ENCODE measurements at regions not wholly inside any gene's neighbourhood (a gene's known extent, or its start where the extent isn't known, plus 50 kb on each side); places are given as distances from the start of the nearest gene placed in this dataset.

GRCh38 chr20:50296450-50297375 lies 106.1 kb downstream of the CEBPB start:
- no peak overlapping the region for H3K27ac ChIP-seq (ENCODE audit: control insufficient read depth, insufficient read depth, low read length)
- no peak for TF ChIP-seq EZH2 (IDR thresholded peaks at IDR 0.05; ENCODE audit: low read length)
- H3K79me2 ChIP-seq (ENCODE audit: control insufficient read depth, insufficient read depth, low read length): no peaks in the 10 kb centered on the region
- H3K9me1 ChIP-seq (ENCODE audit: control insufficient read depth, extremely low read depth, insufficient read depth, low read length): no peaks in the 10 kb centered on the region
- peaks cover 23% of the 10 kb centered on the region for H3K4me1 ChIP-seq (ENCODE audit: control insufficient read depth, extremely low read depth, insufficient read depth, low read length)
- H3K9me3 ChIP-seq (ENCODE audit: control insufficient read depth, low read depth, low read length): no peaks in the 10 kb centered on the region
- H3K4me2 ChIP-seq (ENCODE audit: control insufficient read depth, extremely low read depth, insufficient read depth, low read depth, low read length): no peak overlapping the region
- no peak overlapping the region for H2AFZ ChIP-seq (ENCODE audit: control insufficient read depth, low read length)
- no peaks in the 10 kb centered on the region for H4K20me1 ChIP-seq (ENCODE audit: control insufficient read depth, extremely low read depth, insufficient read depth, low read length)
- H3K9ac ChIP-seq (ENCODE audit: control insufficient read depth, extremely low read depth, insufficient read depth, low read length): no peak overlapping the region
- H3K4me3 ChIP-seq (ENCODE audit: control insufficient read depth in 2 of 3, extremely low read depth in 1 of 3, insufficient read depth in 2 of 3, low read depth in 1 of 3, low read length in 3 of 3): no peak overlapping the region
- no peaks in the 10 kb centered on the region for H3K27me3 ChIP-seq (ENCODE audit: control insufficient read depth, extremely low read depth, insufficient read depth, low read length)
- DNase-seq (ENCODE audit: low read depth, low spot score): no peak
- no peaks in the 10 kb centered on the region for H3K36me3 ChIP-seq (ENCODE audit: control insufficient read depth in 2 of 2, extremely low read depth in 1 of 2, insufficient read depth in 2 of 2, low read length in 2 of 2)
- no peak for FAIRE-seq
- dilution Hi-C loops (cut with MboI; ENCODE audit: extremely low pct_ligation_motif_present, low sequenced_read_pairs): no loop called here

- Histone ChIP-seq H3K9ac (ENCODE audit: control insufficient read depth, extremely low read depth, insufficient read depth, low read length) (no peak overlapping the region), H3K27ac (ENCODE audit: control insufficient read depth, insufficient read depth, low read length) (no peak overlapping the region), H3K36me3 (ENCODE audit: control insufficient read depth in 2 of 2, extremely low read depth in 1 of 2, insufficient read depth in 2 of 2, low read length in 2 of 2) (no peaks in the 10 kb centered on the region), H3K4me1 (ENCODE audit: control insufficient read depth, extremely low read depth, insufficient read depth, low read length) (peaks cover 14% of the 10 kb centered on the region), H4K20me1 (ENCODE audit: control insufficient read depth, extremely low read depth, insufficient read depth, low read length) (no peaks in the 10 kb centered on the region), H3K79me2 (ENCODE audit: control insufficient read depth, insufficient read depth, low read length) (no peaks in the 10 kb centered on the region), H3K9me3 (ENCODE audit: control insufficient read depth, low read depth, low read length) (no peaks in the 10 kb centered on the region), H3K4me2 (ENCODE audit: control insufficient read depth, extremely low read depth, insufficient read depth, low read depth, low read length) (no peak overlapping the region), H3K4me3 (ENCODE audit: control insufficient read depth in 2 of 3, extremely low read depth in 1 of 3, insufficient read depth in 2 of 3, low read depth in 1 of 3, low read length in 3 of 3) (no peak overlapping the region), H3K9me1 (ENCODE audit: control insufficient read depth, extremely low read depth, insufficient read depth, low read length) (no peaks in the 10 kb centered on the region), H2AFZ (ENCODE audit: control insufficient read depth, low read length) (no peak overlapping the region), H3K27me3 (ENCODE audit: control insufficient read depth, extremely low read depth, insufficient read depth, low read length) (no peaks in the 10 kb centered on the region)
- TF ChIP-seq EZH2 (IDR thresholded peaks at IDR 0.05; ENCODE audit: low read length) (no peak), CTCF (optimal IDR thresholded peaks at IDR 0.05 in 1 of 3, IDR thresholded peaks at IDR 0.05 in 1 of 3, conservative IDR thresholded peaks at IDR 0.05 in 1 of 3; ENCODE audit: extremely low read depth in 1 of 3, insufficient read depth in 2 of 3, low read length in 3 of 3) (no peak)
- DNase-seq (ENCODE audit: low read depth, low spot score) (no peak), FAIRE-seq (no peak)
- dilution Hi-C loops (cut with MboI; ENCODE audit: extremely low pct_ligation_motif_present, low sequenced_read_pairs): no loop called here
Measured at GRCh38 chr20:50297498-50298376, 107.1 kb downstream of the CEBPB start.

All from keratinocyte (primary cell).